ENCODE measurements at regions not wholly inside any gene's neighbourhood (a gene's known extent, or its start where the extent isn't known, plus 50 kb on each side); places are given as distances from the start of the nearest gene placed in this dataset.

- H3K4me3 ChIP-seq, result no peak overlapping the region
- in situ Hi-C loops (cut with MboI; ENCODE audit: low pct_unique_long_range_greater_than_20kb in 2 of 9, low sequenced_read_pairs in 9 of 9, unreplicated experiment in 9 of 9), result no loop called here
- WGBS, 10 experiments, result 0 to 100% (median 84%) methylated on average over 1 to 2 of the region's 2 CpGs; no CpG with 5 or more reads in 4 of the 10 experiments
- H3K4me1 ChIP-seq (replicated peaks in 1 of 2), result no peaks in the 10 kb centered on the region
- no peak overlapping the region for H3K27ac ChIP-seq
- no peak for ATAC-seq (replicated peaks in 6 of 8)
Measured at GRCh38 chr18:25962919-25963318, 127.5 kb downstream of the SS18 start.

GRCh38 chr18:25962176-25962575 lies 128.2 kb downstream of the SS18 start:
- 20 to 100% (median 73%) methylated on average over 1 to 3 of the region's 4 CpGs for WGBS, 10 experiments
- no peak overlapping the region for H3K4me3 ChIP-seq
- in situ Hi-C loops (cut with MboI; ENCODE audit: low pct_unique_long_range_greater_than_20kb in 2 of 9, low sequenced_read_pairs in 9 of 9, unreplicated experiment in 9 of 9), result no loop called here

GRCh38 chr18:25957017-25957416 lies 133.4 kb downstream of the SS18 start:
- 15 to 85% (median 46%) methylated on average over 1 to 4 of the region's 4 CpGs; no CpG with 5 or more reads in 1 of the 10 experiments for WGBS, 10 experiments
- Histone ChIP-seq H3K4me3 (no peak overlapping the region), H3K27ac (no peak overlapping the region), H3K4me1 (replicated peaks in 1 of 2) (no peaks in the 10 kb centered on the region)
- in situ Hi-C loops (cut with MboI; ENCODE audit: low pct_unique_long_range_greater_than_20kb in 2 of 9, low sequenced_read_pairs in 9 of 9, unreplicated experiment in 9 of 9), result no loop called here
- ATAC-seq (replicated peaks in 6 of 8), result no peak

More at GRCh38 chr18:25962176-25962575, 128.2 kb downstream of the SS18 start:
- Histone ChIP-seq H3K27ac (no peak overlapping the region), H3K4me1 (replicated peaks in 1 of 2) (no peaks in the 10 kb centered on the region)
- ATAC-seq (replicated peaks in 6 of 8), result no peak

- ATAC-seq (replicated peaks in 6 of 8), result no peak
- no peak overlapping the region for H3K4me3 ChIP-seq
- 52 to 100% (median 88%) methylated on average over 1 to 3 of the region's 4 CpGs; no CpG with 5 or more reads in 4 of the 10 experiments for WGBS, 10 experiments
- H3K4me1 ChIP-seq (replicated peaks in 1 of 2), result no peaks in the 10 kb centered on the region
- in situ Hi-C loops (cut with MboI; ENCODE audit: low pct_unique_long_range_greater_than_20kb in 2 of 9, low sequenced_read_pairs in 9 of 9, unreplicated experiment in 9 of 9), result no loop called here
- H3K27ac ChIP-seq, result no peak overlapping the region
Measured at GRCh38 chr18:25953111-25953510, 137.3 kb downstream of the SS18 start.

- no peak for ATAC-seq (replicated peaks in 6 of 8)
- 20 to 67% (median 60%) methylated on average over 1 of the region's 2 CpGs; no CpG with 5 or more reads in 7 of the 10 experiments for WGBS, 10 experiments
- Histone ChIP-seq H3K4me3 (no peak overlapping the region), H3K4me1 (replicated peaks in 1 of 2) (no peaks in the 10 kb centered on the region), H3K27ac (no peak overlapping the region)
- in situ Hi-C loops (cut with MboI; ENCODE audit: low pct_unique_long_range_greater_than_20kb in 2 of 9, low sequenced_read_pairs in 9 of 9, unreplicated experiment in 9 of 9), result no loop called here
Measured at GRCh38 chr18:25950321-25950720, 140.1 kb downstream of the SS18 start.

- no peak overlapping the region for H3K27ac ChIP-seq
- in situ Hi-C loops (cut with MboI; ENCODE audit: low pct_unique_long_range_greater_than_20kb in 2 of 9, low sequenced_read_pairs in 9 of 9, unreplicated experiment in 9 of 9), result no loop called here
- H3K4me3 ChIP-seq, result no peak overlapping the region
- WGBS, 10 experiments, result 0 to 100% (median 39%) methylated on average over 1 of the region's 1 CpG; no CpG with 5 or more reads in 2 of the 10 experiments
- no peak for ATAC-seq (replicated peaks in 6 of 8)
- H3K4me1 ChIP-seq (replicated peaks in 1 of 2), result no peaks in the 10 kb centered on the region
Measured at GRCh38 chr18:25946540-25946939, 143.9 kb downstream of the SS18 start.

- in situ Hi-C loops (cut with MboI; ENCODE audit: low pct_unique_long_range_greater_than_20kb in 2 of 9, low sequenced_read_pairs in 9 of 9, unreplicated experiment in 9 of 9), result no loop called here
Measured at GRCh38 chr18:25935356-25935755, 155.1 kb downstream of the SS18 start.

GRCh38 chr18:25931126-25931525 lies 159.3 kb downstream of the SS18 start:
- ATAC-seq (replicated peaks in 6 of 8), result no peak
- H3K4me1 ChIP-seq (replicated peaks in 1 of 2), result no peaks in the 10 kb centered on the region
- in situ Hi-C loops (cut with MboI; ENCODE audit: low pct_unique_long_range_greater_than_20kb in 2 of 9, low sequenced_read_pairs in 9 of 9, unreplicated experiment in 9 of 9), result no loop called here
- H3K4me3 ChIP-seq, result no peak overlapping the region
- WGBS, 10 experiments, result 31 to 100% (median 95%) methylated on average over 1 of the region's 1 CpG
- no peak overlapping the region for H3K27ac ChIP-seq

More at GRCh38 chr18:25935356-25935755, 155.1 kb downstream of the SS18 start:
- Histone ChIP-seq H3K27ac (no peak overlapping the region), H3K4me1 (replicated peaks in 1 of 2) (no peaks in the 10 kb centered on the region), H3K4me3 (no peak overlapping the region)
- WGBS, 10 experiments, result 40 to 100% (median 86%) methylated on average over 1 of the region's 1 CpG; no CpG with 5 or more reads in 5 of the 10 experiments
- no peak for ATAC-seq (replicated peaks in 6 of 8)

- ATAC-seq (replicated peaks in 6 of 8), result peak in 3 of 8 experiments; percentile 76 to 81 (median 79)
- in situ Hi-C loops (cut with MboI; ENCODE audit: low pct_unique_long_range_greater_than_20kb in 2 of 9, low sequenced_read_pairs in 9 of 9, unreplicated experiment in 9 of 9), result no loop called here
- Histone ChIP-seq H3K4me3 (no peak overlapping the region), H3K4me1 (replicated peaks in 1 of 2) (no peaks in the 10 kb centered on the region), H3K27ac (no peak overlapping the region)
- 0 to 100% (median 40%) methylated on average over 1 to 2 of the region's 2 CpGs; no CpG with 5 or more reads in 3 of the 10 experiments for WGBS, 10 experiments
Measured at GRCh38 chr18:25929787-25930186, 160.6 kb downstream of the SS18 start.

GRCh38 chr18:25927830-25928229 lies 162.6 kb downstream of the SS18 start:
- in situ Hi-C loops (cut with MboI; ENCODE audit: low pct_unique_long_range_greater_than_20kb in 2 of 9, low sequenced_read_pairs in 9 of 9, unreplicated experiment in 9 of 9), result no loop called here
- Histone ChIP-seq H3K27ac (no peak overlapping the region), H3K4me1 (replicated peaks in 1 of 2) (no peaks in the 10 kb centered on the region), H3K4me3 (no peak overlapping the region)
- no peak for ATAC-seq (replicated peaks in 6 of 8)
- 14 to 88% (median 69%) methylated on average over 1 to 2 of the region's 2 CpGs; no CpG with 5 or more reads in 1 of the 10 experiments for WGBS, 10 experiments

- in situ Hi-C loops (cut with MboI; ENCODE audit: low pct_unique_long_range_greater_than_20kb in 2 of 9, low sequenced_read_pairs in 9 of 9, unreplicated experiment in 9 of 9), result no loop called here
- H3K4me1 ChIP-seq (replicated peaks in 1 of 2), result no peaks in the 10 kb centered on the region
- no peak overlapping the region for H3K27ac ChIP-seq
- H3K4me3 ChIP-seq, result no peak overlapping the region
- no peak for ATAC-seq (replicated peaks in 6 of 8)
- 50 to 100% (median 80%) methylated on average over 1 to 2 of the region's 4 CpGs; no CpG with 5 or more reads in 6 of the 10 experiments for WGBS, 10 experiments
Measured at GRCh38 chr18:25923193-25923592, 167.2 kb downstream of the SS18 start.

- H3K27ac ChIP-seq, result no peak overlapping the region
- in situ Hi-C loops (cut with MboI; ENCODE audit: low pct_unique_long_range_greater_than_20kb in 2 of 9, low sequenced_read_pairs in 9 of 9, unreplicated experiment in 9 of 9), result no loop called here
- WGBS, 10 experiments, result 38 to 100% (median 92%) methylated on average over 2 to 9 of the region's 13 CpGs; no CpG with 5 or more reads in 1 of the 10 experiments
- H3K4me1 ChIP-seq (replicated peaks in 1 of 2), result no peaks in the 10 kb centered on the region
- no peak overlapping the region for H3K4me3 ChIP-seq
- ATAC-seq (replicated peaks in 6 of 8), result peak in 3 of 8 experiments; percentile 39 to 52 (median 47)
Measured at GRCh38 chr18:25921677-25922421, 168.6 kb downstream of the SS18 start.

- 19 to 93% (median 71%) methylated on average over 2 to 4 of the region's 4 CpGs; no CpG with 5 or more reads in 1 of the 10 experiments for WGBS, 10 experiments
- in situ Hi-C loops (cut with MboI; ENCODE audit: low pct_unique_long_range_greater_than_20kb in 2 of 9, low sequenced_read_pairs in 9 of 9, unreplicated experiment in 9 of 9), result no loop called here
- ATAC-seq (replicated peaks in 6 of 8), result no peak
- Histone ChIP-seq H3K27ac (no peak overlapping the region), H3K4me1 (replicated peaks in 1 of 2) (no peaks in the 10 kb centered on the region), H3K4me3 (no peak overlapping the region)
Measured at GRCh38 chr18:25915907-25916306, 174.5 kb downstream of the SS18 start.
